ENCODE measurements at regions not wholly inside any gene's neighbourhood (a gene's known extent, or its start where the extent isn't known, plus 50 kb on each side); places are given as distances from the start of the nearest gene placed in this dataset.

GRCh38 chr15:91737151-91737818 lies 116.2 kb upstream of the SLCO3A1 start:
- H3K27me3 ChIP-seq (ENCODE audit: insufficient read depth) = no peaks in the 10 kb centered on the region
- POLR2A ChIA-PET = no interaction called here
- 34% methylated on average over 13 of the region's 13 CpGs for WGBS (ENCODE audit: low lambda C conversion rate)
- no peak for TF ChIP-seq YY1 (IDR thresholded peaks at IDR 0.05; ENCODE audit: low read depth)
- TF ChIP-seq MAX (IDR thresholded peaks at IDR 0.05; ENCODE audit: low read depth) = no peak
- TF ChIP-seq CHD2 (IDR thresholded peaks at IDR 0.05; ENCODE audit: low read length, partially characterized antibody) = no peak
- TF ChIP-seq RXRA (IDR thresholded peaks at IDR 0.05; ENCODE audit: borderline replicate concordance, low read depth) = no peak
- TF ChIP-seq CTCF (IDR thresholded peaks at IDR 0.05) = no peak
- TF ChIP-seq EP300 (IDR thresholded peaks at IDR 0.05; ENCODE audit: borderline replicate concordance in 1 of 2, low read depth in 1 of 2, low read length in 1 of 2) = no peak
- TF ChIP-seq TEAD4 (IDR thresholded peaks at IDR 0.05; ENCODE audit: borderline replicate concordance, insufficient read depth) = no peak
- no peak for TF ChIP-seq MEF2A (IDR thresholded peaks at IDR 0.05; ENCODE audit: borderline replicate concordance, low read depth)
- no peak for TF ChIP-seq MXI1 (IDR thresholded peaks at IDR 0.05; ENCODE audit: low read depth, low read length)
- TF ChIP-seq FOXJ3 (CRISPR knock-in tag; IDR thresholded peaks at IDR 0.05) = no peak
- no peak for TF ChIP-seq SMC3 (IDR thresholded peaks at IDR 0.05; ENCODE audit: low read depth, low read length)
- TF ChIP-seq POLR2AphosphoS5 (IDR thresholded peaks at IDR 0.05; ENCODE audit: low read depth, low read length) = no peak
- TF ChIP-seq EZH2phosphoT487 (IDR thresholded peaks at IDR 0.05; ENCODE audit: borderline replicate concordance, low read depth) = no peak
- TF ChIP-seq NFIC (IDR thresholded peaks at IDR 0.05; ENCODE audit: borderline replicate concordance) = no peak
- TF ChIP-seq PBX3 (IDR thresholded peaks at IDR 0.05) = no peak
- no peak for TF ChIP-seq RAD21 (IDR thresholded peaks at IDR 0.05; ENCODE audit: low read length)
- TF ChIP-seq JUND (IDR thresholded peaks at IDR 0.05) = no peak
- no peak for TF ChIP-seq SIN3A (IDR thresholded peaks at IDR 0.05; ENCODE audit: borderline replicate concordance, low read depth, low read length)
- no peak for TF ChIP-seq USF1 (IDR thresholded peaks at IDR 0.05; ENCODE audit: borderline replicate concordance, low read depth)
- no peak for TF ChIP-seq FOSL2 (IDR thresholded peaks at IDR 0.05; ENCODE audit: borderline replicate concordance, low read depth)
- no peaks in the 10 kb centered on the region for H3K9me3 ChIP-seq
- H4K20me1 ChIP-seq (ENCODE audit: insufficient read depth) = no peaks in the 10 kb centered on the region
- CTCF ChIA-PET = interaction anchor here (1.0 to 3.5 kb wide), 2 partner anchors 31 to 87 kb away, joined by 3 to 19 read pairs; no protein-coding TSS in a partner anchor
- no peak overlapping the region for H3K27ac ChIP-seq (ENCODE audit: low read depth in 2 of 2, low read length in 1 of 2)
- no peak overlapping the region for H3K9ac ChIP-seq
- H3K79me2 ChIP-seq (ENCODE audit: insufficient read depth) = no peaks in the 10 kb centered on the region
- no peaks in the 10 kb centered on the region for H3K9me2 ChIP-seq
- no peaks in the 10 kb centered on the region for H3F3A ChIP-seq (replicated peaks; ENCODE audit: insufficient read depth)
- DNase-seq = peak; percentile 21
- H3K4me3 ChIP-seq (ENCODE audit: low read depth in 2 of 2, low read length in 1 of 2) = no peak overlapping the region
- H3K4me1 ChIP-seq (ENCODE audit: control insufficient read depth in 1 of 2, insufficient read depth in 2 of 2, low read depth in 1 of 2, low read length in 1 of 2) = peaks cover 0 to 10% of the 10 kb centered on the region in 2 experiments; a peak in 2 of 4 replicates
- no peaks in the 10 kb centered on the region for H3K36me3 ChIP-seq (replicated peaks in 1 of 2; ENCODE audit: control insufficient read depth in 1 of 2, insufficient read depth in 2 of 2, low read length in 1 of 2)
- no peak overlapping the region for H3K4me2 ChIP-seq
- H2AFZ ChIP-seq (ENCODE audit: low read depth) = no peak overlapping the region
